ENCODE measurements at regions not wholly inside any gene's neighbourhood (a gene's known extent, or its start where the extent isn't known, plus 50 kb on each side); places are given as distances from the start of the nearest gene placed in this dataset.

- TF ChIP-seq, protein P1, sequence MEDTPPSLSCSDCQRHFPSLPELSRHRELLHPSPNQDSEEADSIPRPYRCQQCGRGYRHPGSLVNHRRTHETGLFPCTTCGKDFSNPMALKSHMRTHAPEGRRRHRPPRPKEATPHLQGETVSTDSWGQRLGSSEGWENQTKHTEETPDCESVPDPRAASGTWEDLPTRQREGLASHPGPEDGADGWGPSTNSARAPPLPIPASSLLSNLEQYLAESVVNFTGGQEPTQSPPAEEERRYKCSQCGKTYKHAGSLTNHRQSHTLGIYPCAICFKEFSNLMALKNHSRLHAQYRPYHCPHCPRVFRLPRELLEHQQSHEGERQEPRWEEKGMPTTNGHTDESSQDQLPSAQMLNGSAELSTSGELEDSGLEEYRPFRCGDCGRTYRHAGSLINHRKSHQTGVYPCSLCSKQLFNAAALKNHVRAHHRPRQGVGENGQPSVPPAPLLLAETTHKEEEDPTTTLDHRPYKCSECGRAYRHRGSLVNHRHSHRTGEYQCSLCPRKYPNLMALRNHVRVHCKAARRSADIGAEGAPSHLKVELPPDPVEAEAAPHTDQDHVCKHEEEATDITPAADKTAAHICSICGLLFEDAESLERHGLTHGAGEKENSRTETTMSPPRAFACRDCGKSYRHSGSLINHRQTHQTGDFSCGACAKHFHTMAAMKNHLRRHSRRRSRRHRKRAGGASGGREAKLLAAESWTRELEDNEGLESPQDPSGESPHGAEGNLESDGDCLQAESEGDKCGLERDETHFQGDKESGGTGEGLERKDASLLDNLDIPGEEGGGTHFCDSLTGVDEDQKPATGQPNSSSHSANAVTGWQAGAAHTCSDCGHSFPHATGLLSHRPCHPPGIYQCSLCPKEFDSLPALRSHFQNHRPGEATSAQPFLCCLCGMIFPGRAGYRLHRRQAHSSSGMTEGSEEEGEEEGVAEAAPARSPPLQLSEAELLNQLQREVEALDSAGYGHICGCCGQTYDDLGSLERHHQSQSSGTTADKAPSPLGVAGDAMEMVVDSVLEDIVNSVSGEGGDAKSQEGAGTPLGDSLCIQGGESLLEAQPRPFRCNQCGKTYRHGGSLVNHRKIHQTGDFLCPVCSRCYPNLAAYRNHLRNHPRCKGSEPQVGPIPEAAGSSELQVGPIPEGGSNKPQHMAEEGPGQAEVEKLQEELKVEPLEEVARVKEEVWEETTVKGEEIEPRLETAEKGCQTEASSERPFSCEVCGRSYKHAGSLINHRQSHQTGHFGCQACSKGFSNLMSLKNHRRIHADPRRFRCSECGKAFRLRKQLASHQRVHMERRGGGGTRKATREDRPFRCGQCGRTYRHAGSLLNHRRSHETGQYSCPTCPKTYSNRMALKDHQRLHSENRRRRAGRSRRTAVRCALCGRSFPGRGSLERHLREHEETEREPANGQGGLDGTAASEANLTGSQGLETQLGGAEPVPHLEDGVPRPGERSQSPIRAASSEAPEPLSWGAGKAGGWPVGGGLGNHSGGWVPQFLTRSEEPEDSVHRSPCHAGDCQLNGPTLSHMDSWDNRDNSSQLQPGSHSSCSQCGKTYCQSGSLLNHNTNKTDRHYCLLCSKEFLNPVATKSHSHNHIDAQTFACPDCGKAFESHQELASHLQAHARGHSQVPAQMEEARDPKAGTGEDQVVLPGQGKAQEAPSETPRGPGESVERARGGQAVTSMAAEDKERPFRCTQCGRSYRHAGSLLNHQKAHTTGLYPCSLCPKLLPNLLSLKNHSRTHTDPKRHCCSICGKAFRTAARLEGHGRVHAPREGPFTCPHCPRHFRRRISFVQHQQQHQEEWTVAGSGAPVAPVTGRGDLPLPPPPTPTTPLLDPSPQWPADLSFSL (CRISPR knock-in tag; IDR thresholded peaks at IDR 0.05), result no peak
- no peak for TF ChIP-seq GMEB1 (CRISPR knock-in tag; IDR thresholded peaks at IDR 0.05; ENCODE audit: borderline replicate concordance)
- no peak for TF ChIP-seq TOPORS (CRISPR knock-in tag; IDR thresholded peaks at IDR 0.05)
- TF ChIP-seq EEA1 (CRISPR knock-in tag; IDR thresholded peaks at IDR 0.05; ENCODE audit: borderline replicate concordance), result no peak
- TF ChIP-seq NCOR1 (IDR thresholded peaks at IDR 0.05; ENCODE audit: borderline replicate concordance, low read length), result no peak
- TF ChIP-seq ZXDC (CRISPR knock-in tag; IDR thresholded peaks at IDR 0.05), result no peak
- no peak for TF ChIP-seq ZNF577 (CRISPR knock-in tag; IDR thresholded peaks at IDR 0.05; ENCODE audit: borderline replicate concordance, low read depth)
- no peak for TF ChIP-seq ZNF557 (CRISPR knock-in tag; IDR thresholded peaks at IDR 0.05)
- TF ChIP-seq CC2D1A (CRISPR knock-in tag; IDR thresholded peaks at IDR 0.05), result no peak
- no peak for TF ChIP-seq BCL6 (CRISPR knock-in tag; IDR thresholded peaks at IDR 0.05)
- no peak for TF ChIP-seq HMGXB4 (CRISPR knock-in tag; IDR thresholded peaks at IDR 0.05; ENCODE audit: borderline replicate concordance in 1 of 2, low read depth in 1 of 2)
- no peak for TF ChIP-seq ZNF143 (CRISPR knock-in tag; IDR thresholded peaks at IDR 0.05)
Observed at GRCh38 chr10:56623064-56623463, 262.0 kb upstream of the ZWINT start (continued).

Measured in HepG2 (cell line).